NOMO-1 treated with DMSO at 0.1 percent for 48 hours (cell line): ENCODE measurements at regions not wholly inside any gene's neighbourhood (a gene's known extent, or its start where the extent isn't known, plus 50 kb on each side); places are given as distances from the start of the nearest gene placed in this dataset.

Experiments
- DNase-seq: peaks from one replicate; lab custom pipeline; 2025; ENCODE audit not compliant: unreplicated experiment; lab: John Stamatoyannopoulos, UW

DNA sequence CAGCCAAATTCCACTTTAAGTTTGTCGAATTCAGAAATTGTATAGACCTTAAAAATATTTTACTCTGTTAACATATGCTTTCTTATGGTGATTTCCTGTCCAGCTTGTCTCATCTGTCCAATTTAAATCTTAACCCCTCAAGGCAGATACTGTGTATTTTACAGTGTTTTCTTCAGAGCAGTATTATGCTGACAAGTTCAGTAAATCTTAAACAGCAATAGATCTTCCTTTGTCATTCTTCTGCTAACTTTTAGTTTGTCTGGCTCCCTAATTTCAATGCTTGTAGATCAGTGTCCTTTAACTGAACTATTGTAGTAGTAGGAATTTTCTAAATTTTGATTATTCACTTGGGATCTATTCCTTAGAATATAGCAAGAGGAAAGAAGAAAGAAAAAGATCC lies 52.8 kb upstream of the MEIS1 start:
- no peak for DNase-seq

- DNase-seq: no peak
Observed at GRCh38 chr2:66379473-66379872, 55.5 kb upstream of the MEIS1 start.

GRCh38 chr2:66377832-66378231 lies 57.1 kb upstream of the MEIS1 start:
- no peak for DNase-seq

GRCh38 chr2:66370824-66371223 lies 64.1 kb upstream of the MEIS1 start:
- DNase-seq: no peak

DNA sequence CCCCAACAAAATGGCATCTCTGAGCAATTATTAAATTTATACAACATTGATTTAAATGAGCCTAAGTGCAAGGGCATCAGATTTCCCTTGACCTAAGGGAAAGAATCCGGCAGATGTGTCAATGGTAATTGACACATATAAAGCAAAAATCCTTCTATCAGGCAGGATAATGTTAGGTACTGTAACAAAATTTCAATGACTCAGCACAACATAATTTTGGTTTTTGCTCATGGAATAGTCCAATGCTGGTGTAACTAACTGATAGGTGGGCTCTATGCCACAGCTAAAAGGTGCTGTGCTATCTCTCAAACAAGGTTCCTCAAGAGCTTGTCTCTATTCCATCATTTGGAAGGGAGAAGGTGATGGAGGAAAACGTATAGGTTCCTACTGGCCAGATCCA lies 68.3 kb upstream of the MEIS1 start:
- no peak for DNase-seq

DNA sequence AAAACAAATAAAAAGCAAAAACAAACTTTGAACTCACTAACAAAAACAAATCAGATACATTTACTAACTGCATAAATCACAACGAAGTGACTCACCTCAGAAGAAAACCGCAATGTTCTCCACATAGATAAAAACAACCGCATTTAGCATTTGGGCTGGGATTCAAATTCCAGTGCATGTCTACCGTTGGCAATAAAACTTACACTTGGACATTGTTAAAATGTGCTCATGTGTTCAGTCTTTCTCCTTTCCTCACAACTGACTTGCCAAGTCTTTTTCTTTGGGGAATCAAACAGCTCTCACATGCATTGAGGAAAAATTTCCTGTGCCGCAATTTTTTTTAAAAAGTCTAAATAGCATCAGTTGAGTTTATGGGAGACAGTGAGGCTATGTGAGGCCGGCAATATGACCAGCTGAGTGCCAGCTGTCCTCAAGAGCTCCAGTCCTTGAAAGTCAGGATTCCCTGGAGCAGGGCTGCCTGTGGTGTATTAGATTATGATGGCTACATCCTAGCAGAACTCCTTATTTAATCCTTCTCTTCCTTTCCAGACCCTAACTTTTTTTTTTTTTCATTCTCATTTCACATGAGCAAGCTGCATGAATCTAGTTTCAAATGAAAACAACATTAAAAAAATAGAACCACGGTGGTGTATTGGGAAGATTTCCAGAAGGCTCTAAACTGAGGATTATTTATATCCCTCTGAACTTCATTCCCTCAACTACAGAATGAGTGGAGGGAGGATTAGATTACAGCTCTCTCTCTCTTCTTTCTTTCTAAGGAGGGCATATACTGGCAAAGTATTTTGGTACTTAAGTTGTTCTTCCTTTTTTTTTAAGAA lies 70.2 kb upstream of the MEIS1 start:
- no peak for DNase-seq

DNA sequence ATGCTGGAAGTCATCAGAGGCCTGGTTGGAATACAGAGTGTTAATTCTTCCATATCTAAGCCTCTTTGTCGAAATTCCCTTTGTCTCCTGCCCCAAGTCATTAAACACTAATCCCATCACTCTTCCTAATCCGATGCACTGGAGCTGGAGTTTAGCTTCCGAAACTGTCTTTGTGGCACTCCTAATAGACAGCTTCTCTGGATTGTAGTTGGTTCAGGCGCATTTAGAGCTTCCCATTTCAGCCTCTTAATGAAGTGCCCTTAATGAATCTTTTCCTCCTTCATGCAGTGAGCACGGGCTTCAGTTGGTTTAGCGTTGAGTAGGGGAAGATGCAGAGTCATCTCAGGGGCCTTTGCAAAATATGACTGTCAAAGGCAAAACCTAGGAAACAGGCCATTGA lies 72.2 kb upstream of the MEIS1 start:
- DNase-seq: no peak

GRCh38 chr2:66346231-66346664 lies 88.7 kb upstream of the MEIS1 start:
- no peak for DNase-seq

DNA sequence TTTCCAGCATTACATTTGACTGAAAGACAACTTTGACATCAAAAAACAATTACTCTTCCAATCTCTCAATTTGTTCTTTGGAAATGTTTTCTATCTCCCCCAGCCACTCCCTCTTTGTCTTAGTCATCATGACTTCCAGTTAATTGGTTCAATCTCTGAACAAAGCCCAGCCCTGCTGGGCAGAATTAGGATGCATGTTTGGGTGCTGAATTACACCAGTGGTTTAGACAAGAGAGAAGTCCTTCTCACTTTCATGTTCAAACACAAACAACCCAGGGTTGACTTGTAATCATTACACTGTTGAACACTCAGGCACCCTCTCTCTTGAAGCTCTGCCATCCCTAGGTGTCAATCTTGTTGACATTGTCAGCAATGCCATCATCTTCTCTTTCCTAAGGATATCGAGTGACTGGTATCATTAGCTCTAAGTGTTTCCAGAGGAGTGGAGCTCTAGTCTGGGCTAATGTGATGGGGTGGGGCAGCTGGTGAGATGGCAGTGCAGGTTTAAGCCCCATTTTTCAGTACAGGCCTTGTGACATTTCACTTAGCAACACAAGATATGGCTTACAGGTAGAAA lies 90.8 kb upstream of the MEIS1 start:
- no peak for DNase-seq

- no peak for DNase-seq
Observed at GRCh38 chr2:66343259-66343658, 91.7 kb upstream of the MEIS1 start.

DNA sequence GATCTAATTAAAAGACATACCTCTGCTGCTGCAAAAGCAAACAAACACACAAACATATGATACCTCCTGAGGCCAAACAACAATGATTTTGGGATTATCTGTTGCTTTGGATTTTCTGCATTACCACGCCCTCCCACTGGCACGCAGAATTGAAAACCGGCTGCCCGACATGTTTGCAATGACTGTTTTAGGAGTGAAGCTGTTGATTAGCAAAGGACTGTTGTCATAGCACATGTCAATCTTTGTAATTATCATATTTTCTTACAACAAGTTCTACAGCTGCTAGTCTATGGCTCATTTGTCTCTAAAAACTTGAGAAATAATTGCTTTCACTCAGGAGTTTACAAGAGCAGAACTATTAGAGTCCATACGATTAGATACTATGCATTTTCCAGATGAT lies 94.4 kb upstream of the MEIS1 start:
- DNase-seq: no peak

DNA sequence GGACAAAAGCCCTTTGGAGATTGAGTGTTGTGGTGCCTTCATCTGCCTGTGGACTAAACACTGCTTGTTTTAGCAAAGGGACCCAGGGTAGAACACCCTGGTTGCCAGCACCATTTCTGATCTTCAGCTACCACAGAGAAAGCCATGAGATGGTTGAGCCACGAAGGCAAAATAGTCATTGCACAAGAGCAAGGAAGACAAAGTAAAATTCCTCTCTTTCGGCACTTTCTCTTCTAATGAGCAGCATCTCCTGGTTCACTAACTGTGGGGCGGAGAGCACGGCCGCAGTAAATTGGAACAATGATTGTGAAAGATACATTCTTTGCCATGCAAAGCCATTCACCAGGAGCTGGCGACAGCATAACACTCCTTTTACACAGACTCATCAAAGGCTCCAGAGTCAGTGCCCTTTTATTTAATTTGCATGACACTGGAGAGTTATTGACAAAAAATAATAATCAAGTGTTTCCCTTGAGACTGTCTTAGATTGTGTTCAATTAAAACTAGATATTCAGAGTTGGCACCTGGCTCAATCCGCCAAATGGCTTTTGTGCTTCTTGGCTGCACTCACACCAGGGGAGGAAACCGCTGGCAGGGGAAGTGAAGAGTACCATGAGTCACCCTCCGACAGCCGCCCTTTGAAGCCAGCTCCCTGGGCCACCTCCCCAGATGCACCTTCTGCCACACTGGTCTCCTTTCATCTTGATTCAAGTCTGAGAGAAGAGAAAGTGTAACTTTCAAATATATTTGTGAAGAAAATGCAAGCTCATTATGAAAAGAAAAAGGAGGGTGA lies 100.5 kb upstream of the MEIS1 start:
- DNase-seq: no peak

DNA sequence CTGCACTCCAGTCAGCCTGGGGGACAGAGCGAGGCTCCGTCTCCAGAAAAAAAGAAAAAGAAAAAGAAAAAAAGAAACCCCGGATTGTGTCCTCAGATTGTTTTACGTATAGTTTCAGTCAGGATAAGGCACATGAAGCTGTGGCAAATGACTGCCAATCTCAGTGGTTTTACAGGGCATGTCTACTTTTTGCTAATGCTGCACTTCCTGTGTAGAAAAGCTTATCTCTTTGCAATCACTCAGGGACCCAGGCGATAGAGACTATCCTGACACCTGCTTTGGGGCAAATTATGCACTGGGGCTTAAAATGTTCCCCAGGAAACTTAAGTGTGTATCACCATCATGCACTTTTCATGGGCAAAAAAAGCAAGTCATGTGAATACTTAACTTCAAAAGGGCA lies 103.7 kb upstream of the MEIS1 start:
- no peak for DNase-seq

DNA sequence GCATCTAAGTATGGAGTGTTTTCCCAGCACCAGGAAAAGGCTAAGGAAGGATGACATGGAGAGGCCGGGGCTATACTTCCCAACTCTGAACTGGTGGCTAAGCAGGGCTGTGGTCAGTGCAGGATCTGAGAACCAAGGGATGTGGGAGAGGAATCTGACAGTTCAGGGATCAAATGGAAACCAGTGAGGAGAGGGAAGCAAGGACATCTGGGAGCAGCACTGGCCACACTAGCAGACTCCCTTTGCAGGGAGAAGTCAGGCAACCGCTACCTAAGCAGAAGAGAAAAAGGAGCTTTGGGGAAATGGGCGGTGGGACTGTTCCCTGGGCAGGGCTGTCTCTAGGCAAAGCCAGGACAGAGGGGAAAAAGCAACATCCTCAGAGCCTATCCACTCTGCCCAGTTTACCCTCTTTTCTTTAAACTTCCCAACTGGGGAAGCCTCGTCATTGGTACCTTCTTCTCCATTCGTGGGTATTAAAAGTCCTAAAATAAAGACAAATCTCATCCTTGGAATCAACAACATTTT lies 105.8 kb upstream of the MEIS1 start:
- no peak for DNase-seq

- DNase-seq: no peak
Observed at GRCh38 chr2:66327066-66327740, 107.7 kb upstream of the MEIS1 start.

GRCh38 chr2:66324909-66325528 lies 109.9 kb upstream of the MEIS1 start:
- DNase-seq: no peak

- DNase-seq: no peak
Observed at GRCh38 chr2:66324356-66324755, 110.6 kb upstream of the MEIS1 start.

GRCh38 chr2:66323406-66323805 lies 111.5 kb upstream of the MEIS1 start:
- no peak for DNase-seq

- DNase-seq: no peak
Observed at GRCh38 chr2:66322506-66323260, 112.2 kb upstream of the MEIS1 start.

DNA sequence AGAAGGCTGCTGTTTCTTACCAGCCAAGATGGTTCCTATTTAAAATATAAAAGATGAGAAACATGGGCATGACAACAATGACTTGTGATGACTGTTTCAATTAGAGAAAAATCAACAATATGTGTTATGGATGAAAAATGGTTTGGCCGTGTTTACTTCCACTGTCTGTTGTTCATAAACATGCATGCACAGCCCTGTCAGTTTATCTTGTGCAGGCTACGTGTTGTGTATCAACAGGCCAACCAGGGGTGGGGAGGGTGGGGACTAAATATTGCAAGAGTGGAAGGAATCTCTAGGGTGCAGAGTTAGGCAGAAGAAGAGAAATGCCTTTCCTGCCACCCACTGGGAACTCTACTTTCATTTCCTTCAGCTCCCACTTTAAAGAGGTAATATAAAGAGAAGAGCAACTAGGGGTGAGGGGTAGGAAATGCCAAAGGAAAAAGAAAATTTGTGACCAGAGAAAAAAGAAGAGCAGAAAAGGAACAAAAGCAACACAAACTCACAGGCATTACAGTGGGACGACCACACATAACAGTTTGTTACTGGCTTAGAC lies 116.8 kb upstream of the MEIS1 start:
- no peak for DNase-seq
